Suppressor macrophage (primary cell): ENCODE measurements at regions not wholly inside any gene's neighbourhood (a gene's known extent, or its start where the extent isn't known, plus 50 kb on each side); places are given as distances from the start of the nearest gene placed in this dataset.

Source experiments
- DNase-seq, 4 experiments: peaks; one replicate each; pipeline ENCODE4 v3.0.0-alpha.2; 2020 to 2022

DNA sequence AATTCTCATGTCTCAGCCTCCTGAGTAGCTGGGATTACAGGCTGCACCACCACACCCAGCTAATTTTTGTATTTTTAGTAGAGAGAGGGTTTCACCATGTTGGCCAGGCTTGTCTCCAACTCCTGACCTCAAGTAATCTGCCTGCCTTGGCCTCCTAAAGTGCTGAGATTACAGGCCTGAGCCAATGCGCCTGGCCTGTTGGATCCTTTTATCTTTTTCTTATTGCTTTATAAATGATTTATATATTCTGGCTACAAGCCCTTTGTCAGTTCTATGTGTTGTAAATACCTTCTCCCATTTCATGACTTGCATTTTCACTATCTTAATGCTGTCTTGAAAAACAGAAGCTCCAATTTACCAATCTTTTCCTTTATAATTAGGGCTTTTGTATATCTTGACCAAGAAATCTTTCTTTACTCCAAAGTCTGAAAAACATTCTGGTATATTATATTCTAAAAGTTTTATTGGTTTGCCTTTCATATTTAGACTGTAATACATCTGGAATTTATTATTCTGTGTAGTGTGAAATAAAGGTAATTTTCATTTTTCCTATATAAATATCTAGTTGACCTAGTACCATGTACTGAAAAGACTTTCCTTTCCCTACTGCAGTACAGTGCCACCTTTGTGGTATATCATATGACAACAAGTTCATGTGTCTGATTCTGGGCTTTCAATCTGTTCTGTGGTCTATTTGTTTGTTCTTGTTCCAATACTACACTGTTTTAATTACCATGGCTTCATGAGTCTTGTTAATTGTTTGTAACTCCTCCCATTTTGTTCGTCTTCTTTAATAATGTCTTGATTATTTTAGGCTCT is 52.9 kb upstream of the RNU6-1 start:
- no peak for DNase-seq

- DNase-seq, result no peak
Observed at GRCh38 chr15:67895237-67895636, 55.4 kb upstream of the RNU6-1 start.

- DNase-seq, result no peak
Observed at GRCh38 chr15:67897646-67898339, 57.9 kb upstream of the RNU6-1 start.

DNA sequence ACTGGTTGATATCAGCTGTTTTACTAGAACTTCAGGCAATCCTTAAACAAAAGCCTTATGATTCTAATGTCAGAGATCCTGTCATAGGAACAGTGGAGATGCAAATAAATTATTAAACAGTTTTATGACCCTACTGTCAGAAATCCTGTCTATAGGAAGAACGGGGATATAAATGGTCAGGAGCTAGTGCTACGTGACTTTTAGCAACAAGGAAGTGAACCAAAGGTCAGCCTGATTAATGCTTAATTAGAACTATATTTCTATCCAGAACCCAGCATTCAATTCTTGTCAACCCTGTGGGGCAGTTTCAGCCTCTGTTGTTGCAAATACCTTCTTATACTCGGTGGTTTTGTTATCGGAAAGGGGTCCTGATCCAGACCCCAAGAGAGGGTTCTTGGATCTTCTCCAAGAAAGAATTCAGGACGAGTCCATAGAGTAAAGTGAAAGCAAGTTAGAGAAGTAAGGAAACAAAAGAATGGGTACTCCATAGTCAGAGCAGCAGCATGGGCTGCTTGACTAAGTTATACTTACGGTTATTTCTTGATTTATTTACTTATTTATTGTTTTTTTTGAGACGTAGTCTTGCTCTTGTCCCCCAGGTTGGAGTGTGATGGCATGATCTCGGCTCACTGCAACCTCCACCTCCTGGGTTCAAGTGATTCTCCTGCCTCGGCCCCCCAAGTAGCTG is 59.9 kb upstream of the RNU6-1 start:
- DNase-seq, result no peak

DNA sequence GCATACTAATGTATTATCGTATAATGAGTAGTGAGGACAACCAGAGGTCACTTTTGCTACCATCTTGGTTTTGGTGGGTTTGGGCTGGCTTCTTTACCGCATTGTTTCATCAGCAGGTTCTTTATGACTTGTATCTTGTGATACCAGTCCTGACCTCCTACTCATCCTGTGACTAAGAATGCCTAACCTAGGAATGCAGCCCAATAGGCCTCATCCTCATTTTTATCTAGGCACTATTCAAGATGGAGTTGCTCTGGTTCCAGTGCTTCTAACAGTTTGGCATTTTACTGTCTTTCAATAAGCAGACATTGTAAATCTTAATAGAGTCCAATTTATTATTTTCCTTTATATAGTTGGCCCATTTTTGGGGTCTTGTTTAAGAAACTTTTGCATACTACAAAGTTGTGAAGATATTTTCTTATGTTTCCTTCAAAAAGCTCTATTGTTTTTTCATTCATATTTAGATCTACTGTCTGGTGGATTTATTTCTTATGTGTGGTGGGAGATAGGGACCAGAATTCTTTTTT is 60.8 kb upstream of the RNU6-1 start:
- DNase-seq, result no peak

DNA sequence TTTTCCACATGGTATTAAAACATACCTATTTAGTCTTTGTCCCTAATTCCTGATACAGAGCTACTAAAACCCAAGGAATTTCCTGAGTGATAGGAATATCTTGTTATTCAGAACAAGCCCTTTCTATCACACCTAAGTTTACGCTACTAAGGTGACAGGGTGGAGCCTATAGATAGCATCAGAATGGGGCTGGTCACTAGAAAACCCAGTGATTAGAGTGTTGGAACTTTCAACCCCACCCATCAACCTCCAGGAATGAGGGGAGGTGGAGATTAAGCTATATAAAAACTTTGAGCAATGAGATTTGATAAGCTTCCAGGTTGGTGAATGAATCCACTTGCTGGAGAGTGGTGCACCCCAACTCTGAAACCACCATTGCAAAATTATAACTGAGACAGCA is 62.1 kb upstream of the RNU6-1 start:
- DNase-seq, result no peak

DNA sequence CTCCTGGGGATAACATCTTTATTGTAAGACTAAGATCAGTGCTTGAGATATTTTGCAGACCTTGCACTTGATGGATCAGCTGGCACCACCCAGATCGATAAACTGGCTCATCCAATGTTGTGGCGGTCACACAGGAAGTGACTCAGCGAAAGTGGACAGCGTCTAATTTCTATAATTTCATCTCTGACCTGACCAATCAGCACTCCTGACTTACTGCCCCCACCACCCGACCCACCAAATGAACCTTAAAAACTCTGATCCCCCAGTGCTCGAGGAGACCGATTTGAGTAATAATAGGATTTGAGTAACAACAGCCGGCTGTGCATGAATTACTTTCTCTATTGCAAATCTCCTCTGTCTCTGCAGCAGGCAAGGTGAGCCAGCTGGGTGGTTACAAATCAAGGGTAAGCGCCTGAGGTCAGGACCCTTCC is 62.7 kb upstream of the RNU6-1 start:
- DNase-seq, result no peak

- DNase-seq, result no peak
Observed at GRCh38 chr15:67903708-67904107, 63.9 kb upstream of the RNU6-1 start.

GRCh38 chr15:67905628-67906027 is 65.8 kb upstream of the RNU6-1 start:
- no peak for DNase-seq

DNA sequence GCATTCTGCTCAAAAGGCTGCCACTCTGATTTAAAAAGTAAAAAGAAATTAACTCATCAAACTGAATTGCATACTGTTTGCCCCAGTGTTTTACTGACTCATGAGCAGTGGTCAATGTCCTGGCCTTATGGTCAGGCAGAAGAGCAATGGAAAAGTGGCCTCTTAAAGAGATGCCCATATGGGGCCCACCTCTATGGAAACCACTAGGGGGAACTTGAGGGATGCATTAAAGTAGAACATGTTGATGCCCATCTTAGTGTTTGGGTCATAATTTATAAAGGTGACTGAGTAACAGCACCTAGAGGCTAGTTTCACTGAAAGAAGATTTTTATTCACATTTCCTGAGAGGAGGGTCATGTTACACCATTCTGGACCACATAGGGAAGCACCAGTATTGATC is 66.5 kb upstream of the RNU6-1 start:
- DNase-seq, result peak in 3 of 4 experiments; percentile 10 to 44 (median 41)

DNA sequence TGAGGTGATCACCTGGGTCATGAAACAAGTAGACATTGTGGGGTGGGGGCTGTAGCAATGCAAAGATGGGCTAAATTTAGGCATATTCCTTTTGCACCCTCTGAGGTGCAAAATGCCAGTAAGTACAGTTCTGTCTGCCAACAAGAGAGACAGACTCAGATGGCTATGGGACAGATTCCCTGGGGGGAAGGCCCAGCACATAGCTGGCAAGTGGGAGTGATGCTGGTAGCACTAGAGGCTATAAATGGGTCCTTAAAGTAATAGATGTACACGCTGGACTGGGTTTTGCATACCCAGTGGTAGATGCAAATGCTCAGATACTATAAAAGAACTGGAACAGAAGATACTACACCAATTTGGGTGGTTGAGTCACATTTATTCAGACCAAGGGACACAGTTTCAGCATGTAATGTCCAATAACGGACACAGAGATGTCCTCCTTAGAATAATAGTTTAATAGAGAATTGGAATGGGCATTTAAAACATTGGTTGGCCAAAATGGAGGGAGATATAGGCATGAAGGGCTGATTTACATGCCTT is 67.4 kb upstream of the RNU6-1 start:
- DNase-seq, result no peak

DNA sequence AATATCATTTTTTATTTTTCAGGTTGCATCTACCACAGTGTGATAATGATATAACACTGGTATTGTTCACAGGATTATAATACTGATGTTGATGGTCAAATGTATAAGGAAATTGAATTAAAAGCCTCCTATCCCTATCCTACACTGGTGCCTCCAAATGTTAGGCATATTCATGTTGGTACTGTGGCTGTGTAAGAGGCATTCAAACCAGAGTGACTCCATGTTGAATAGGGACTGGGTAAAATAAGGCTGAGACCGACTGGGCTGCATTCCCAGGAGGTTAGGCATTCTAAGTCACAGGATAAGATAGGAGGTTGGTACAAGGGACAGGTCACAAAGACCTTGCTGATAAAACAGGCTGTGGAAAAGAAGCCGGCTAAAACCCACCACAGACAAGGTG is 68.9 kb upstream of the RNU6-1 start:
- DNase-seq, result no peak

DNA sequence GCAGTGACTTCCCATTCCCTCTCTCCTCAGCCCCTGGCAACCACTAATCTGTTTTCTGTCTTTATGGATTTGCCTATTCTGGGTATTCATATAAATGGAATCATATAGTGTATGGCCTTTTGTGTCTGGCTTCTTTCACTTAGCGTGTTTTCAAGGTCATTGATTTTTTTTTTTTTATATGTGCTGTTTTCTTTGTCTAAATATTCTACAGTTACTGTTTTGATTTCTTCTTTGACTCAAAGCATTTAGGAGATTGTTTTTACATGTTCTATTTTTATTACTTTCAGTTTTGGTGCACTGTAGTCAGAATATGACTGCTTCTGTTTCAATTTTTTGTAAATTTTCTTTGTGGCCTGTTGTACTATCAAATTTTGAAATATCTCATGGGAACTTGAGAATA is 71.9 kb upstream of the RNU6-1 start:
- DNase-seq, result no peak

- DNase-seq, result no peak
Observed at GRCh38 chr15:67914028-67914427, 74.2 kb upstream of the RNU6-1 start.

DNA sequence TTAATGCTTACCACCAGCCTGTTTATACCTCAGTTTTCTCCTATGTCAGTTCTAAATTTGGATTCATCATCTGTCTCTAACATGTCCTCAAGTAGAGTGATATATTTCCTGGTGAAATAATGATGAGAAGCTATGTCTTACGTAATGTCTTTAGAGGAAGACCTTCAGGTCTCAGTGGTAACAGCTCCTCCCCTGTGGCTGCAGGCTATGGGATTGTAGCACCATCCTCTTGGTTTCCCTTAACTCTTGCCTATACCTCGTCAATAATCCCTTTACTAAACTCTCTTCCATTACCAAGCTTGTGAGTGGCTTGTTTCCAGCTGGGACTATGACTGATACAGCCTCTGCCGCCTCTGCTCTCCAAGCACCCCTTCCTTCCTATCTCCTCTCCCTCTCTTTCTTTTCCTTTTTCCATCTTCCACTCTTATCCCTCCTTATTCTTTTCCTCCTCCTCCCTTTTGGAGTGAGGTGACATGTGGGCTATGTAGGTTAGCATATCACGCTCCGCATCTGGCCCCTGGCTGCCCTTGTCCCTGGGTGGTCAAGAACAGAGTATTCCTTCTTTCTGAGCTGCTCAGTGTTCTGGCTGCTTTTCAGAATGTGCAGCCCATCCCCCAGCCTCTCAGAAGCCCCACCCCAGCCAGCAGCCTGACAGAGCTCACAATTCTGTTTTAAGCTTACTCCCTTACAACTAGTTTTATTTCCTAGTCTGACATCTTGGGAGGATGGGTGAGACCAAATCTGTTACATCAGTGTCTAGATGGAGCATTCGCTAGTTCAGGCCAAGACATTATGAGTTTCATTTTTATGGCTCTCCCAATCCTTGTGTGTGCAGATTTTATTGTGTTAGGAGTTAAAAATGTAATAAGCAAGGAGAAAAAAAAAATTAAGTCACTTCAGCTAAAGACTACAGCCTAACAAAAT is 75.0 kb upstream of the RNU6-1 start:
- no peak for DNase-seq

GRCh38 chr15:67915461-67916374 is 75.9 kb upstream of the RNU6-1 start:
- no peak for DNase-seq

DNA sequence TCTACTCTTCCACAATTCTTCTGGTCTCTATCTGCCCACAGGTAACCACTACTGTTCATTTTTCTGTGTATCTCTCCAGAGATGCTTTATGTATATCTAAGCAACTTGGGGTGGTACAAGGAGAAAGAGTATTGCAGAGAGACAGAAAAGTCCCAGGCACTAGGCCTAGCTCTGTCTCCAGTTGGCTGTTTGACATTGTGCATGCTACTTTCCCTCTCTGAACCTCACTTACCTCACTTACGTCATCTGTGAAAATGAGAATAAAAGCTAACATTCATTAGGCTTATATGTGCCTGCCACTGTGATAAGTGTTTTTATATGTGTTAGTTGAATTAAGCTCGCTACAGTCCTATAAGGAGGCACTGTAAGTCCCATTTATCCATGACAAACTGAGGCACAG is 76.7 kb upstream of the RNU6-1 start:
- no peak for DNase-seq

DNA sequence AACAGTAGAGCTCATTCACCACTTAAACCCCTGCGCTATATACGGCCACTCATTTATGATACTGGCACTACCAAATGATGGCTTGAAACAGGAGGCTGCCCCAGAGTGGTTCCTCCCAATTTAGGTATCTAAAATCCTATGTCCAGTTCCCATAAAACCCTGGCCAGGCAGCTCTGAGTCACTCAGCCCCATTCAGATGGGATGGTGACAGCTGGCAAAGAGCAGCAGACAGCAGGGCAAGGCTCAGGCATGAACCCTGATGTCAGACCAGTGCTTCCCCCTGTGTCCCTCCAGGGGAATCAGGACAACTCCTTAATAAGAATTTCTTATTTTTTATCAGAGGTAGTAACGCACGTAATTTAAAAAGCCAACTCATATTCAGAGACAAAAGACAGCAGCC is 77.2 kb upstream of the RNU6-1 start:
- DNase-seq, result no peak

DNA sequence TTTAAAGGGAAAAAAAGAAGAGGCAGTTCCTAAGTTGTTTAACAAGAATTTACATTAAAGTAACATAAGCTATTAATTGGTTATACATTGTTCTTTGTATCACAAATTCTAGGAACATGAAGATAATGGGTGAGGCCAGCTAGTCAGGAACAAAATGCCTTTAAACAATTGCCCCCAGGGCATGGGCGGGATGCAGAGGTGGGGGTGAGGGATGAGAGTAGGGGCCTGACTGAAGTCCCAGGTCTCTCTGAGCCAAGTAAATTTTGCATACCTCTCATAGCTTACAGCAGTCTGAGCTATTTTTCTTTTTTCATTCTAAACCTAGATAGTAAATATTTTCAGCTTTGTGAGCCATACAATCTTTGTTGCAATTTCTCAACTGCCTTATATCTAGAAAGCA is 77.8 kb upstream of the RNU6-1 start:
- no peak for DNase-seq

GRCh38 chr15:67918205-67918861 is 78.5 kb upstream of the RNU6-1 start:
- DNase-seq, result no peak
